GM19438 (cell line): ENCODE measurements at regions not wholly inside any gene's neighbourhood (a gene's known extent, or its start where the extent isn't known, plus 50 kb on each side); places are given as distances from the start of the nearest gene placed in this dataset.

Source experiments
- ATAC-seq: cut with Tn5 transposase; IDR thresholded peaks from one replicate; pipeline ENCODE4 v1.9.1; 2021; ENCODE audit warnings: low read depth; ENCODE audit not compliant: unreplicated experiment

- no peak for ATAC-seq
Observed at GRCh38 chr21:35227786-35228185, 178.7 kb upstream of the RUNX1 start.

- peak; percentile 67 for ATAC-seq
Observed at GRCh38 chr21:35226968-35227744, 178.1 kb upstream of the RUNX1 start.

GRCh38 chr21:35226328-35226727 is 177.2 kb upstream of the RUNX1 start:
- no peak for ATAC-seq

GRCh38 chr21:35225573-35225972 is 176.5 kb upstream of the RUNX1 start:
- no peak for ATAC-seq

- ATAC-seq: no peak
Observed at GRCh38 chr21:35223480-35224156, 174.5 kb upstream of the RUNX1 start.

GRCh38 chr21:35222541-35222941 is 173.4 kb upstream of the RUNX1 start:
- ATAC-seq: peak; percentile 57

GRCh38 chr21:35222021-35222420 is 172.9 kb upstream of the RUNX1 start:
- no peak for ATAC-seq

GRCh38 chr21:35220301-35220700 is 171.2 kb upstream of the RUNX1 start:
- no peak for ATAC-seq

- ATAC-seq: no peak
Observed at GRCh38 chr21:35219719-35220118, 170.6 kb upstream of the RUNX1 start.

GRCh38 chr21:35219291-35219690 is 170.2 kb upstream of the RUNX1 start:
- no peak for ATAC-seq

GRCh38 chr21:35217504-35218060 is 168.5 kb upstream of the RUNX1 start:
- no peak for ATAC-seq

GRCh38 chr21:35216996-35217395 is 167.9 kb upstream of the RUNX1 start:
- no peak for ATAC-seq

GRCh38 chr21:35215870-35216269 is 166.8 kb upstream of the RUNX1 start:
- no peak for ATAC-seq

- ATAC-seq: no peak
Observed at GRCh38 chr21:35212393-35213127, 163.5 kb upstream of the RUNX1 start.

- ATAC-seq: no peak
Observed at GRCh38 chr21:35211782-35212181, 162.7 kb upstream of the RUNX1 start.

GRCh38 chr21:35210093-35210492 is 161.0 kb upstream of the RUNX1 start:
- no peak for ATAC-seq

GRCh38 chr21:35208810-35209517 is 159.9 kb upstream of the RUNX1 start:
- ATAC-seq: no peak

- no peak for ATAC-seq
Observed at GRCh38 chr21:35208104-35208503, 159.0 kb upstream of the RUNX1 start.

- no peak for ATAC-seq
Observed at GRCh38 chr21:35207322-35207721, 158.2 kb upstream of the RUNX1 start.
